Adrenal gland (tissue), 9 donors: ENCODE measurements at regions not wholly inside any gene's neighbourhood (a gene's known extent, or its start where the extent isn't known, plus 50 kb on each side); places are given as distances from the start of the nearest gene placed in this dataset.

Source experiments
- DNase-seq, 7 donors: peaks; one replicate each; pipeline ENCODE4 v3.0.0-alpha.2; 2019 to 2020
- H3K27ac ChIP-seq, 5 donors: fragments of 200-600 bp; sonication (generic) in 4 of 5; 1 replicate in 3 of 5; 2 replicates in 2 of 5; pipeline versions ENCODE4 v1.5.1 to v1.8.0; 2016 to 2020; ENCODE audit warnings: mild to moderate bottlenecking in 1 of 5
- H3K27me3 ChIP-seq: fragments of 200-600 bp; 2 replicates; pipeline ENCODE4 v1.8.0; 2021
- H3K36me3 ChIP-seq, 2 donors: fragments of 200-600 bp; replicated peaks in 1 of 2; 1 replicate in 1 of 2; 2 replicates in 1 of 2; pipeline versions ENCODE4 v1.5.1 to v1.8.0; 2018 to 2022
- H3K4me1 ChIP-seq, 2 donors: fragments of 200-600 bp; replicated peaks in 1 of 2; 1 replicate in 1 of 2; 2 replicates in 1 of 2; pipeline versions ENCODE4 v1.5.1 to v1.8.0; 2018 to 2021
- H3K4me3 ChIP-seq, 4 donors: fragments of 200-600 bp; sonication (generic) in 3 of 4; one replicate each; pipeline ENCODE4 v1.5.1; 2016 to 2018
- H3K9me3 ChIP-seq, 3 donors: fragments of 200-600 bp; sonication (generic) in 1 of 3; replicated peaks in 1 of 3; 1 replicate in 2 of 3; 2 replicates in 1 of 3; pipeline versions ENCODE4 v1.5.1 to v1.8.0; 2016 to 2021
- POLR2A ChIP-seq, 2 donors: fragments of 450-650 bp; IDR thresholded peaks; one replicate each; pipeline ENCODE4 v1.6.1; 2017; ENCODE audit warnings: antibody characterized with exemption in 2 of 2, mild to moderate bottlenecking in 2 of 2, moderate library complexity in 1 of 2
- WGBS, 4 donors: extraction: QIAGEN DNeasy Blood & Tissue Kit in 2 of 4; methylation state at CpG; one replicate each; pipeline versions ENCODE4 v1.1.5 to v1.1.7; 2013 to 2017; 5-methylcytosine and 5-hydroxymethylcytosine counted together
- intact Hi-C, 2 donors: fragments of 100-400 bp; cut with DNase I; formaldehyde crosslinking; loops; one replicate each; pipeline versions ENCODE4 v1.14.1 to v1.15.0; 2022 to 2023
- TF ChIP-seq, protein P1 (sequence below), 6 experiments: fragments of 450-650 bp in 4 of 6; fragments of 200-600 bp in 2 of 6; sonication (generic) in 1 of 6; IDR thresholded peaks; 1 replicate in 5 of 6; 2 replicates in 1 of 6; pipeline versions ENCODE4 v1.5.1 to v1.8.0; 2016 to 2021; ENCODE audit warnings: antibody characterized with exemption in 6 of 6, mild to moderate bottlenecking in 2 of 6, moderate library complexity in 1 of 6
- donor health status: healthy with polysubstance abuse.
- donor health status: Bipolar disorder and iron deficiency.
- donor health status: DM: yes; HTN: yes; CAD: no.
- donor health status: DM: no; HTN: no; CAD: no.
- donor health status: DM: no; HTN: no; CAD: no.

DNA sequence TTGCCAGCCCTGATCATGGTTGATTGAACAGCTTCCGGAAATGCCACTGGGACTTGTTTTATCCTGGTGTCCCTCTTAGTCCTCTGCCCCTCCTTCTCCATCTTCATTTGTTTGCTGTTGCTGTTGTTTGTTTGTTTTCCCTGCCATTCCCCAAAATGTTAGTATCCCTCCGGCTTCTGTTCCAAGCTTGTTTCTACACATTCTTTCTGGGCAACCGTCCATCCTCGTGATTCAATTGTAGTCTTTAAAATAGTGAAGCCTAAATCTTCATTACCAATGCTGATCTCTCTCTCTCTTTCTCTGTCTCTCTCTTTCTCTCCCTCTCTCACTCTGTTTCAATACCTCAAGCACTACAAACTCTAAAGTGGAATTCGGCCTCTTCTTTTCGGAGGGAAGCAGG lies 649.3 kb upstream of the ARGLU1 start:
- no peak for DNase-seq
- TF ChIP-seq, protein P1, sequence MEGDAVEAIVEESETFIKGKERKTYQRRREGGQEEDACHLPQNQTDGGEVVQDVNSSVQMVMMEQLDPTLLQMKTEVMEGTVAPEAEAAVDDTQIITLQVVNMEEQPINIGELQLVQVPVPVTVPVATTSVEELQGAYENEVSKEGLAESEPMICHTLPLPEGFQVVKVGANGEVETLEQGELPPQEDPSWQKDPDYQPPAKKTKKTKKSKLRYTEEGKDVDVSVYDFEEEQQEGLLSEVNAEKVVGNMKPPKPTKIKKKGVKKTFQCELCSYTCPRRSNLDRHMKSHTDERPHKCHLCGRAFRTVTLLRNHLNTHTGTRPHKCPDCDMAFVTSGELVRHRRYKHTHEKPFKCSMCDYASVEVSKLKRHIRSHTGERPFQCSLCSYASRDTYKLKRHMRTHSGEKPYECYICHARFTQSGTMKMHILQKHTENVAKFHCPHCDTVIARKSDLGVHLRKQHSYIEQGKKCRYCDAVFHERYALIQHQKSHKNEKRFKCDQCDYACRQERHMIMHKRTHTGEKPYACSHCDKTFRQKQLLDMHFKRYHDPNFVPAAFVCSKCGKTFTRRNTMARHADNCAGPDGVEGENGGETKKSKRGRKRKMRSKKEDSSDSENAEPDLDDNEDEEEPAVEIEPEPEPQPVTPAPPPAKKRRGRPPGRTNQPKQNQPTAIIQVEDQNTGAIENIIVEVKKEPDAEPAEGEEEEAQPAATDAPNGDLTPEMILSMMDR (IDR thresholded peaks at IDR 0.05): no peak
- no peak for TF ChIP-seq POLR2A (IDR thresholded peaks at IDR 0.05)
- H3K4me1 ChIP-seq: no peaks in the 10 kb centered on the region
- intact Hi-C loops: loop anchor here in 1 of 2 donors (10.0 kb wide), 2 partner anchors 438 to 938 kb away; no protein-coding TSS in a partner anchor
- no peaks in the 10 kb centered on the region for H3K9me3 ChIP-seq
- no peak overlapping the region for H3K27ac ChIP-seq
- no peak overlapping the region for H3K4me3 ChIP-seq
- no peaks in the 10 kb centered on the region for H3K27me3 ChIP-seq
- WGBS, 4 donors: 72 to 78% (median 75%) methylated on average over 6 of the region's 6 CpGs
- no peaks in the 10 kb centered on the region for H3K36me3 ChIP-seq

DNA sequence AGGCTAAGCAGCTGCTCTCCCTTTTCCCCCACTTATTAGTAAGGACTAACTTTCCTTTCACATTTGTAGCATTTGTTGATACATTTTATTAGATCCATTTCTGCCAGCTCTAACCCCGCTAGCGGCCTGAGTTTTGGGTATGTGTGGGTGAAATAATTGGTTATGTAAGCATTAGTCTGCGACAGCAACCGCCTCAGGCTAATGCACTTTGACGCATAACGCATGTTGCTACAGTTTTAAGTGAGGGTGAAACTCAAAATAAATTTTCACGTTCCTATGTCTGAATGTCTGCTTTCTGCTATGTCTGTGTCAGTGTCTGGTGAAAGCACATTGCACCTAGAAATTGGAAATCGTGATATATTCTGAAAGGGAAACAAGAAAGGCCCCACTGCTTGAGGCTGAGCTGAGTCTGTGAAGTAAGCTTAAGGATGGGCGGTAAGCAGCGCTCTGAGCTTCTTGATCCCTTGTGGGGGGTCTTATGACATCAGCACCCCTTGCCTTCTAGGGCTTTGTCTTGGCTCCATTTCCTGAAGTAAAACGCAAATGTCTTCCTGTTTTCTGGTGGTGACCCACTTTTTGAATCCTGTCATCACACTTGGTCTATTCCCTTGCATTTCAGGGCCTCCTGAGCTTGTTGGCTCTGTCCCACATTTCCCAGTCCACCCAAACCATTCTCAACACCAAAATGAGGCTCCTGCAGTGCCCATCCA lies 648.3 kb upstream of the ARGLU1 start:
- H3K9me3 ChIP-seq: no peaks in the 10 kb centered on the region
- H3K27me3 ChIP-seq: no peaks in the 10 kb centered on the region
- no peaks in the 10 kb centered on the region for H3K36me3 ChIP-seq
- TF ChIP-seq, protein P1 (IDR thresholded peaks at IDR 0.05): no peak
- no peak for TF ChIP-seq POLR2A (IDR thresholded peaks at IDR 0.05)
- H3K4me1 ChIP-seq: no peaks in the 10 kb centered on the region
- peak in 1 of 7 donors; percentile 78 for DNase-seq
- 74 to 83% (median 80%) methylated on average over 11 of the region's 11 CpGs for WGBS, 4 donors
- intact Hi-C loops: loop anchor here in 1 of 2 donors (10.0 kb wide), 2 partner anchors 439 to 939 kb away; no protein-coding TSS in a partner anchor
- no peak overlapping the region for H3K27ac ChIP-seq
- no peak overlapping the region for H3K4me3 ChIP-seq

- Histone ChIP-seq H3K4me3 (no peak overlapping the region), H3K36me3 (no peaks in the 10 kb centered on the region), H3K27ac (no peak overlapping the region), H3K9me3 (no peaks in the 10 kb centered on the region), H3K27me3 (no peaks in the 10 kb centered on the region), H3K4me1 (no peaks in the 10 kb centered on the region)
- intact Hi-C loops: loop anchor here (5.0 to 10.0 kb wide), 3 partner anchors 441 to 944 kb away; no protein-coding TSS in a partner anchor
- TF ChIP-seq, protein P1 (IDR thresholded peaks at IDR 0.05): peak; percentile 69 to 89 (median 81)
- TF ChIP-seq POLR2A (IDR thresholded peaks at IDR 0.05): no peak
- DNase-seq: peak; percentile 52 to 93 (median 75)
- WGBS, 4 donors: 8 to 10% (median 8%) methylated on average over 8 of the region's 8 CpGs
Measured at GRCh38 chr13:107211073-107211472, 643.1 kb upstream of the ARGLU1 start.

GRCh38 chr13:107210723-107211030 lies 642.7 kb upstream of the ARGLU1 start:
- intact Hi-C loops: loop anchor here (5.0 to 10.0 kb wide), 3 partner anchors 442 to 944 kb away; no protein-coding TSS in a partner anchor

More at GRCh38 chr13:107210723-107211030, 642.7 kb upstream of the ARGLU1 start:
- Histone ChIP-seq H3K9me3 (no peaks in the 10 kb centered on the region), H3K27ac (no peak overlapping the region), H3K4me1 (no peaks in the 10 kb centered on the region), H3K36me3 (no peaks in the 10 kb centered on the region), H3K27me3 (no peaks in the 10 kb centered on the region), H3K4me3 (no peak overlapping the region)
- TF ChIP-seq, protein P1 (IDR thresholded peaks at IDR 0.05): no peak
- TF ChIP-seq POLR2A (IDR thresholded peaks at IDR 0.05): no peak
- 32 to 45% (median 40%) methylated on average over 7 of the region's 7 CpGs for WGBS, 4 donors
- no peak for DNase-seq
